ENCODE measurements at regions not wholly inside any gene's neighbourhood (a gene's known extent, or its start where the extent isn't known, plus 50 kb on each side); places are given as distances from the start of the nearest gene placed in this dataset.

DNA sequence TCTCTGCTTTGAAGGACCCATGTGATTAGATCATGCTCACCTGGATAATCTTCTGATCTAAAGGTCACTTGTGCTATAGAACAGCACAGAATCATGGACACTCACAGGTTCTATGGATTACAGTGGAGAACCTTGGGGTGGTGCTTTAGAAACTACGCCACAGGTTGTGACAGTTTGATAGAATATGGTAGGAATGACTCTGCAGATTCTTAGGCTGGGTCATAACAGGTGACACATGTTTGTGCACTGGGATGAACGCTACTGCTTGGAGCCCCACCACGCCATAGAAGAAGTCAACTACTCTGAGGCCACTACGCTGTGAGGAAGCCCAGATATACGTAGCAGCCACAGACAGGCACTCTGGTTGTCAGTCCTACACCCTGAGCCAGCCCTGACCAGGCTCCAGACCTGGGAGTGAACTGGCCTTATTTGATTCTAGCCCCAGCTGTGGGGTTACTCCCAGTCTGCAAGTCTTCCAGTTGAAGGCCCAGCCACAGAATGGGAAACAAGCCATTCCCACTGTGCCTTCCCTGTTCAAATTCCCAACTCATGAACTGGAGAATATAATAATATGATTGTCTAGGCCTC lies 99.0 kb upstream of the SLC24A3 start:
- TF ChIP-seq, protein P1, sequence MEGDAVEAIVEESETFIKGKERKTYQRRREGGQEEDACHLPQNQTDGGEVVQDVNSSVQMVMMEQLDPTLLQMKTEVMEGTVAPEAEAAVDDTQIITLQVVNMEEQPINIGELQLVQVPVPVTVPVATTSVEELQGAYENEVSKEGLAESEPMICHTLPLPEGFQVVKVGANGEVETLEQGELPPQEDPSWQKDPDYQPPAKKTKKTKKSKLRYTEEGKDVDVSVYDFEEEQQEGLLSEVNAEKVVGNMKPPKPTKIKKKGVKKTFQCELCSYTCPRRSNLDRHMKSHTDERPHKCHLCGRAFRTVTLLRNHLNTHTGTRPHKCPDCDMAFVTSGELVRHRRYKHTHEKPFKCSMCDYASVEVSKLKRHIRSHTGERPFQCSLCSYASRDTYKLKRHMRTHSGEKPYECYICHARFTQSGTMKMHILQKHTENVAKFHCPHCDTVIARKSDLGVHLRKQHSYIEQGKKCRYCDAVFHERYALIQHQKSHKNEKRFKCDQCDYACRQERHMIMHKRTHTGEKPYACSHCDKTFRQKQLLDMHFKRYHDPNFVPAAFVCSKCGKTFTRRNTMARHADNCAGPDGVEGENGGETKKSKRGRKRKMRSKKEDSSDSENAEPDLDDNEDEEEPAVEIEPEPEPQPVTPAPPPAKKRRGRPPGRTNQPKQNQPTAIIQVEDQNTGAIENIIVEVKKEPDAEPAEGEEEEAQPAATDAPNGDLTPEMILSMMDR (IDR thresholded peaks at IDR 0.05; ENCODE audit: low read depth, low read length) = no peak
- no peak for DNase-seq (ENCODE audit: extremely low read depth, low read depth)

DNA sequence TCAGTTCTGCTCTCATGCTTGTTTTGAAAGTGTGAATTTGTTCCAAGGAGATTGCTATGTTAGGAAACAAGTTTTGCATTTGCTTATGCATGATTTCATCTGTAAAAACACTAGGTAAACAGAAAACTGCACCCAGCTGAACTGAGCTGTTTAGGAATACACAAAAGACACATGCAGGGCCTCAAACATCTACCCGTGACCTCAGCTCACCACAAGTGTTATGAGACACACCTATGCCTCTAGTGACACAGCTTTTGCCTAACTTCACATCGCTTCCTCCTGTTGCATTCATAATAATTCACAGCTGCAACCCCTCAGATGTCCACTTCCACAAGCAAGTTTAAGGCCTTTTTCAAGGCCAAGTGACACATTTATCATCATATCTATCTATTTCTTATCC lies 98.0 kb upstream of the SLC24A3 start:
- no peak for DNase-seq (ENCODE audit: extremely low read depth, low read depth)
- TF ChIP-seq, protein P1 (IDR thresholded peaks at IDR 0.05; ENCODE audit: low read depth, low read length) = no peak

DNA sequence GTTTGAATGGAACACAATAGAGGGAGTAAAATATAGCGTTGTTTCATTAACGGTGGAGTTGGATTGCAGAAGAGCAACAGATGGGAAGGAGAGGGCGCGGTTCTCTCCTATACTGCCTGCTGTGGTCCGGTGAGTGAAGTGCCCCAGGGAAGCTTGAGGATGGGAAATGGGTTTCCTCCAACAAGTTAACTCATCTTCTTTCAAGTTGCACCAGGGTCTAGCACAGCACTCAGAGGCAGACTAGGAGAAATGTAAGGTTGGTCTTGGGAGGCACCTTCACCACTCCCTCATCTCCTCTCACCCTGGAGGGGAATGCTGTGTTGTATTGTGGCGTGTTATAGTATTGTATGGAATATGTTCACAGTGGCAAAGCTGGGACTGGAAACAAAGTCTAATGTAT lies 96.9 kb upstream of the SLC24A3 start:
- no peak for DNase-seq (ENCODE audit: extremely low read depth, low read depth)
- TF ChIP-seq, protein P1 (IDR thresholded peaks at IDR 0.05; ENCODE audit: low read depth, low read length) = no peak

DNA sequence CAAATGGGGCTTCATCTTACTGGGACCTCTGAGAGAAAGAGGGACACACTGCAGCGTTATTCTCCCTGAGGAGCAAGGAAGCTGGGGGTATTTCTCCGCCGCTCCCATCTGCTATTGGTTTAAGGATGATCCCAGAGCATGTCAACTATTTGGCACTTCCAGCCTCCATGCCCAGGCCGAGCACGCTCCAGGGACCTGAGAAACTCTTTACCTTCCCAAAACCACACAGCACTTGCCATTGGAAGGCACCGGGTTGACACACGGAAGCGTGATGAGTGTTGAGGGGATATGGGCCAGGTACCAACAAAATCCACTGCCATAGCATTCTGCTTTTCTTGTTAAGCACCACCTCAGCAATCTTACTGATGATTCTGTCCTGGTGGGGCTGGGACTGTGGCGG lies 92.4 kb upstream of the SLC24A3 start:
- TF ChIP-seq, protein P1 (IDR thresholded peaks at IDR 0.05; ENCODE audit: low read depth, low read length) = no peak
- no peak for DNase-seq (ENCODE audit: extremely low read depth, low read depth)

DNA sequence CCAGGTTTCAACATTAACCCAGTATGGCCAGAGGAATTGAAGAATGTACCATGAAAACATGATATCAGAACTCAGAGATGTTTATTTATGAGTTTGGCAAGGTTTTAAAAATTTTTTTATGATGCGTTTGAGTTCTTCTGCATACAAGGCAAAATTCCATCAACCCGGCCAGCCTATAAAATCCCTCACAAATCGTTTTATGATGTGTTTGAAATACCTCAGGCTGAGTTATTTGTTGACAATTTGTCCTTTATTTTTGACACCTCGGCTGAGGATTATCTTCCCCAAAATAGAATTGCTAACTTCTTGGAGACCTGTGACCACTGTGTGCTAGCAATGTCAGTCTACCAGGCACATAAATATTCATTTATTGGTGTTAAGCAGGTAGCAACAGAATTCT lies 91.9 kb upstream of the SLC24A3 start:
- TF ChIP-seq, protein P1 (IDR thresholded peaks at IDR 0.05; ENCODE audit: low read depth, low read length) = no peak
- no peak for DNase-seq (ENCODE audit: extremely low read depth, low read depth)

DNA sequence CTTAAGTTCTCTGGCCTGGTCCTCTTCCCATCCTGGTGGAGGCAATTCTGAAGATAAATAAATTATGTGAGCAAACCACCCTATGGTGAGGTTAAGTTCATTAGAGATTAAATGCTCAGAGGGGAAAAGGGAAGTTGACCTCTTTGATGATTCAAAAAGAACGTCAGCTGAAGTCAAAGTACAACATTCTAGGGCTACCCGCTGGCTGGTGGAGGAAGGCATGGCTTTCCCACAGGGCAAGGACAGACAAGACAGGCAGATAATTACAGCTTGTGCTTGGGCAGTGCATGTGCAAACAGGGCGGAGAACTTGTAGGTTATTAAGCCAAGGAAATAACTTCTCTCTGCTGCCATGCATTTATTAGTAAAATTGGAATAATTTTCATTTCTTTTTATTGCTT lies 91.0 kb upstream of the SLC24A3 start:
- no peak for DNase-seq (ENCODE audit: extremely low read depth, low read depth)
- TF ChIP-seq, protein P1 (IDR thresholded peaks at IDR 0.05; ENCODE audit: low read depth, low read length) = no peak

DNA sequence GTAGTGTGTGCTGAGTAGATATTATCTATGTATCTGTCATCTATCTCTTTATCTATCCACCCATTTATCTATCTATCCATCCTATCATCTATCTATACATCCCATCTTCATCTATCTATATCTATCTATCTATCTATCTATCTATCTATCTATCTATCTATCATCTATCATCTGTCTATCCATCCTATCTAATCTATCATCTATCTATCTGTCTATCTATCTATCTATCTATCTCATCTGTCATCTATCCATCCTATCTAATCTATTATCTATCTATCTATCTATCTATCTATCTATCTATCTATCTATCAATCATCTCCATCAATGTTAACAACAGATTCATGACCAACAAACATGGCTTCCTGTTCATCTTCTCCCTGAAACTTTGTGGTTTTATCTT lies 90.5 kb upstream of the SLC24A3 start:
- TF ChIP-seq, protein P1 (IDR thresholded peaks at IDR 0.05; ENCODE audit: low read depth, low read length) = no peak

More for the DNA sequence above, 90.5 kb upstream of the SLC24A3 start:
- no peak for DNase-seq (ENCODE audit: extremely low read depth, low read depth)
